ENCODE measurements at regions not wholly inside any gene's neighbourhood (a gene's known extent, or its start where the extent isn't known, plus 50 kb on each side); places are given as distances from the start of the nearest gene placed in this dataset.

GRCh38 chr19:28988066-28988465, 224.9 kb downstream of the UQCRFS1 start:
- H3K4me3 ChIP-seq: no peak overlapping the region
- no peaks in the 10 kb centered on the region for H3K9me3 ChIP-seq
- H3K27ac ChIP-seq: no peak overlapping the region
- H3K4me1 ChIP-seq: no peaks in the 10 kb centered on the region
- TF ChIP-seq CTCF (IDR thresholded peaks at IDR 0.05): no peak
- DNase-seq (ENCODE audit: low spot score in 2 of 2): no peak
- intact Hi-C loops (cut with DNase I): no loop called here
- H3K36me3 ChIP-seq: no peaks in the 10 kb centered on the region
- no peaks in the 10 kb centered on the region for H3K27me3 ChIP-seq

- Histone ChIP-seq H3K4me3 (no peak overlapping the region), H3K9me3 (no peaks in the 10 kb centered on the region), H3K36me3 (no peaks in the 10 kb centered on the region), H3K27ac (no peak overlapping the region), H3K4me1 (no peaks in the 10 kb centered on the region), H3K27me3 (no peaks in the 10 kb centered on the region)
- TF ChIP-seq CTCF (IDR thresholded peaks at IDR 0.05): no peak
- no peak for DNase-seq (ENCODE audit: low spot score in 2 of 2)
- intact Hi-C loops (cut with DNase I): no loop called here
Measured at GRCh38 chr19:28987177-28987576, 225.8 kb downstream of the UQCRFS1 start.

GRCh38 chr19:28985201-28985600, 227.8 kb downstream of the UQCRFS1 start:
- no peaks in the 10 kb centered on the region for H3K36me3 ChIP-seq
- TF ChIP-seq CTCF (IDR thresholded peaks at IDR 0.05): no peak
- intact Hi-C loops (cut with DNase I): no loop called here
- no peaks in the 10 kb centered on the region for H3K27me3 ChIP-seq
- no peaks in the 10 kb centered on the region for H3K9me3 ChIP-seq
- peak in 1 of 2 donors; percentile 40 for DNase-seq (ENCODE audit: low spot score in 2 of 2)
- no peaks in the 10 kb centered on the region for H3K4me1 ChIP-seq
- no peak overlapping the region for H3K4me3 ChIP-seq
- H3K27ac ChIP-seq: no peak overlapping the region

- H3K9me3 ChIP-seq: no peaks in the 10 kb centered on the region
- intact Hi-C loops (cut with DNase I): no loop called here
- no peaks in the 10 kb centered on the region for H3K27me3 ChIP-seq
- no peaks in the 10 kb centered on the region for H3K36me3 ChIP-seq
- H3K4me3 ChIP-seq: no peak overlapping the region
- no peak overlapping the region for H3K27ac ChIP-seq
- H3K4me1 ChIP-seq: no peaks in the 10 kb centered on the region
- peak in 1 of 2 donors; percentile 12 for DNase-seq (ENCODE audit: low spot score in 2 of 2)
- TF ChIP-seq CTCF (IDR thresholded peaks at IDR 0.05): no peak
Measured at GRCh38 chr19:28984315-28984714, 228.6 kb downstream of the UQCRFS1 start.

GRCh38 chr19:28983430-28983829, 229.5 kb downstream of the UQCRFS1 start:
- no peak for DNase-seq (ENCODE audit: low spot score in 2 of 2)
- Histone ChIP-seq H3K9me3 (no peaks in the 10 kb centered on the region), H3K27ac (no peak overlapping the region), H3K4me3 (no peak overlapping the region), H3K27me3 (no peaks in the 10 kb centered on the region), H3K4me1 (no peaks in the 10 kb centered on the region), H3K36me3 (no peaks in the 10 kb centered on the region)
- TF ChIP-seq CTCF (IDR thresholded peaks at IDR 0.05): no peak
- intact Hi-C loops (cut with DNase I): no loop called here

- H3K4me3 ChIP-seq: no peak overlapping the region
- no peaks in the 10 kb centered on the region for H3K9me3 ChIP-seq
- H3K4me1 ChIP-seq: no peaks in the 10 kb centered on the region
- H3K27me3 ChIP-seq: no peaks in the 10 kb centered on the region
- DNase-seq (ENCODE audit: low spot score in 2 of 2): no peak
- TF ChIP-seq CTCF (IDR thresholded peaks at IDR 0.05): no peak
- H3K27ac ChIP-seq: no peak overlapping the region
- intact Hi-C loops (cut with DNase I): no loop called here
- no peaks in the 10 kb centered on the region for H3K36me3 ChIP-seq
Measured at GRCh38 chr19:28981994-28982393, 231.0 kb downstream of the UQCRFS1 start.
